RWPE1 (cell line): ENCODE measurements at regions not wholly inside any gene's neighbourhood (a gene's known extent, or its start where the extent isn't known, plus 50 kb on each side); places are given as distances from the start of the nearest gene placed in this dataset.

ENCODE experiments used
- CTCF ChIA-PET: fragments of 350-600 bp; sonication (Branson Sonifier 250); formaldehyde crosslinking; extraction: SDS; loops from one replicate; lab custom pipeline; 2021; lab: Yijun Ruan, JAX
- POLR2A ChIA-PET: fragments of 400-600 bp; formaldehyde crosslinking; extraction: SDS; loops from one replicate; lab custom pipeline; 2020; ENCODE audit warnings: antibody characterized with exemption; ENCODE audit not compliant: low non-redundant PET; lab: Yijun Ruan, JAX
- DNase-seq: peaks from one replicate; pipeline ENCODE4 v3.0.0; 2012; ENCODE audit warnings: low spot score
- H3K27ac ChIP-seq: fragments of 450-650 bp; 2 replicates; pipeline ENCODE4 v1.5.1; 2017
- CTCF ChIP-seq: fragments of 450-650 bp; conservative IDR thresholded peaks from 2 replicates; pipeline ENCODE4 v1.5.1; 2017; ENCODE audit warnings: low read depth, mild to moderate bottlenecking

- TF ChIP-seq CTCF, result no peak
- CTCF ChIA-PET, result no interaction called here
- no peak for DNase-seq
- POLR2A ChIA-PET, result no interaction called here
- no peak overlapping the region for H3K27ac ChIP-seq
Observed at GRCh38 chr11:26834601-26835000, 112.7 kb upstream of the SLC5A12 start.

DNA sequence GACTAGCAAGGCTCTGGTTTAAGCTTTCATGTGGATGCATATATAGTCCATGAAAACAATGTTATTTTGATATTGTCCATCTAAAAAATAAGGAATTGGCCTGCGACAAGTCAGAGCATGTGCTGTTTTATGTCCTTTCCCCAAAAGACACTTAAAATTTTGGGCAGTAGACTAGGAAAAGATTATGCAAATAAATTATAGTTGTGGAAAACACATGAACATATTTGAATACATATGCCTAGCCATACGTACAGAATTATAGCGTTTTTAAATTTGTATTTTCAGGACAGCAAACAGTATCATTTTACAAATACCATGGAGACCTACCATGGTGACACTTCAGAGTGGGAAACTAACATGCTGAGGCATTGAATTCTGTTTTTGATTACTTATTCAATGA lies 113.8 kb upstream of the SLC5A12 start:
- CTCF ChIA-PET, result no interaction called here
- DNase-seq, result no peak
- H3K27ac ChIP-seq, result no peak overlapping the region
- POLR2A ChIA-PET, result no interaction called here
- no peak for TF ChIP-seq CTCF

DNA sequence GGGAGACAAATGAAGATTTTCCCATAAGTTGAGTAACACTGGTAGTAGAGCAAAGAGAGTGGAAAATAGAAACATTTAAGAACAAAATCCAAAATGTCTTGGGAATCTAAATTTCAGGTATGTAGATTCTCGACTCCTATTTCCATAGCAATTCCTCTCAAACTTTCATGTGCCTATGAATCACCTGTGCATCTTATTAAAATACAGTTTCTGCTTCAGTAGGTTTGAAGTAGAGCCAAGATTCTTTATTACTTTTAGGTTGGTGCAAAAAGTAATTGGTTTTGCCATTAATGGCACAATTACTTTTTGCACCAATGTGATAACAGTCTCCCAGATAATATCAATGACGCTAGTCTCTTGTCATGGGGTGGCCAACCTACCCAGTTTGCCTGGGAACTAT lies 115.3 kb upstream of the SLC5A12 start:
- ChIA-PET POLR2A (no interaction called here), CTCF (no interaction called here)
- TF ChIP-seq CTCF, result no peak
- H3K27ac ChIP-seq, result no peak overlapping the region
- DNase-seq, result no peak

- no peak for DNase-seq
- H3K27ac ChIP-seq, result peak overlapping the region; percentile 73
- POLR2A ChIA-PET, result no interaction called here
- CTCF ChIA-PET, result interaction anchor here (0.6 kb wide), 1 partner anchor 57 kb away, joined by 3 read pairs; no protein-coding TSS in a partner anchor
- no peak for TF ChIP-seq CTCF
Observed at GRCh38 chr11:26839911-26840698, 118.2 kb upstream of the SLC5A12 start.

DNA sequence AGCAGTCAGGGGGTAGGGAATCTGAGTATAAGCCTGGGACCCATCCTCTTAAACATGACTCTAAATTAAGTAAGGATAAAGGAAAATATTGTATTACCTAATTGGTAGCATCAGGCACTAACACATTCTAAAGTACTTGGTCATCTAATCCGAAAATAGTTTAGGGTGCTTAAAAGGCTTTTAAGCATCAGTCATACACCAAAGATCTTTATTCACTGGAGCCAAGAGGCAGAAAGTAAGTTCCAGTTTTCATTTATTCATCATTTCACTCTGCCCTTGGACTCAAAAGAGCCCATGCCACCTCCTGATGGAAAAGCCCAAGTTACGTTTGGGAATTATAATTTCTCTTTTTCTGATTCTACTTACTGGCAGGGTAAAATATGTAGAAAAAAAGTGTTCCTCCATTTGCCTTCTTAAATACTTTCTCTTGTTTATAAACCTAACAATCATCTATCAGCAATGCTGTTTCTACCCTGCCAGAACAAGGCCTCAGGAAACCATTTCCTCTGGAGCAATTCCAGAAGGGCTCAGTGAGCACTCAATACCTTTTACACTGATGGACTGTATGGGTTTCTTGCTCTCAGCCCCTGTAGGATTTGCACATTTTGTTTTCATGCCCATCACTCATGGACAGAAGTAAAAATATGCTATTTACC lies 120.1 kb upstream of the SLC5A12 start:
- ChIA-PET POLR2A (no interaction called here), CTCF (interaction anchor here (0.5 kb wide), 1 partner anchor 23 kb away, joined by 3 read pairs; no protein-coding TSS in a partner anchor)

More for the DNA sequence above, 120.1 kb upstream of the SLC5A12 start:
- H3K27ac ChIP-seq, result peak overlapping the region; percentile 32; the same call in 1 of the 2 replicates
- no peak for TF ChIP-seq CTCF
- DNase-seq, result no peak
